ENCODE measurements at regions not wholly inside any gene's neighbourhood (a gene's known extent, or its start where the extent isn't known, plus 50 kb on each side); places are given as distances from the start of the nearest gene placed in this dataset.

DNA sequence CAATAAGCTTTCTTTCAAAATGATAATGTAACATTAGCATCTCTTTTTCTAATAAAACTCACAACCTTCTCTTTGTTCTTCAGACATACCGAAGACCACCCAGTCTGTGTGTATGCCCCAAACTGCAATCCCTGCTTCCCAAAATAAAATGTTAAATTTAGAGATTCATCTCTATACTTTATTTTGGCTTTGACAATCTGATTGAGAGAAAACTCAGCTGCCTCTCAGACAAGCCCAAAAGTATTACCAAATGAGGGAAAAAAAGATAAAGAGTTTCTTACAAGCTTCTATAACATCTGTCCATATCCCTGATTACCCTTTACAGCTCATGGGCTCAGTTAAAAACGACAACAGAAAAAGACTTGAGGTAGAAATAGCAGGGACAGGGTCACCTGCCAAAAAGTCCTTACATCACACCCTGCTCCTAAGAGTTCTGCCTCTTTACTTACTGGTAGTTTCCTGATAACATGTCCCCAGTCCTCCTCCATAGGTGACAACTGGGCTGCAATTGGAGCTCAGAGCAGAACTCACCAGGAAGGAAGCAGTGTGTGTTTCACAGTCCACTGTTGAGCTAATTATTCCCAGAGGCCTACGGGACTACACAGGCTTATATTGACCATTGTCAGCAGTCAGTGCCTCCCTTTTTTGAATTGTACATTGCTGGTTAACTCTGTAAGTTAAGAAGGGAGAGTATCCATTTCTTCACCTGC lies 70.9 kb upstream of the FAM9C start:
- H3K4me2 ChIP-seq (ENCODE audit: low read length) = no peak overlapping the region
- no peaks in the 10 kb centered on the region for H3K9me2 ChIP-seq (ENCODE audit: low read depth, low read length)
- no peaks in the 10 kb centered on the region for H4K20me1 ChIP-seq (ENCODE audit: insufficient read depth, low read length)
- no peaks in the 10 kb centered on the region for H3K4me1 ChIP-seq (ENCODE audit: insufficient read depth, low read length, severe bottlenecking)
- no peak for TF ChIP-seq EZH2 (IDR thresholded peaks at IDR 0.05; ENCODE audit: borderline replicate concordance, low read length)
- TF ChIP-seq, protein P1, sequence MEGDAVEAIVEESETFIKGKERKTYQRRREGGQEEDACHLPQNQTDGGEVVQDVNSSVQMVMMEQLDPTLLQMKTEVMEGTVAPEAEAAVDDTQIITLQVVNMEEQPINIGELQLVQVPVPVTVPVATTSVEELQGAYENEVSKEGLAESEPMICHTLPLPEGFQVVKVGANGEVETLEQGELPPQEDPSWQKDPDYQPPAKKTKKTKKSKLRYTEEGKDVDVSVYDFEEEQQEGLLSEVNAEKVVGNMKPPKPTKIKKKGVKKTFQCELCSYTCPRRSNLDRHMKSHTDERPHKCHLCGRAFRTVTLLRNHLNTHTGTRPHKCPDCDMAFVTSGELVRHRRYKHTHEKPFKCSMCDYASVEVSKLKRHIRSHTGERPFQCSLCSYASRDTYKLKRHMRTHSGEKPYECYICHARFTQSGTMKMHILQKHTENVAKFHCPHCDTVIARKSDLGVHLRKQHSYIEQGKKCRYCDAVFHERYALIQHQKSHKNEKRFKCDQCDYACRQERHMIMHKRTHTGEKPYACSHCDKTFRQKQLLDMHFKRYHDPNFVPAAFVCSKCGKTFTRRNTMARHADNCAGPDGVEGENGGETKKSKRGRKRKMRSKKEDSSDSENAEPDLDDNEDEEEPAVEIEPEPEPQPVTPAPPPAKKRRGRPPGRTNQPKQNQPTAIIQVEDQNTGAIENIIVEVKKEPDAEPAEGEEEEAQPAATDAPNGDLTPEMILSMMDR (IDR thresholded peaks at IDR 0.05; ENCODE audit: low read length) = no peak
- no peak overlapping the region for H3K27ac ChIP-seq (ENCODE audit: low read depth, low read length, poor library complexity, severe bottlenecking)
- no peak overlapping the region for H2AFZ ChIP-seq (ENCODE audit: low read length)
- no peaks in the 10 kb centered on the region for H3K79me2 ChIP-seq (ENCODE audit: insufficient read depth, low read length)
- no peak overlapping the region for H3K9ac ChIP-seq (ENCODE audit: low read length)
- no peaks in the 10 kb centered on the region for H3K9me3 ChIP-seq (ENCODE audit: low read length)
- H3K27me3 ChIP-seq (ENCODE audit: insufficient read depth, low read length) = no peaks in the 10 kb centered on the region
- H3K36me3 ChIP-seq (ENCODE audit: insufficient read depth, low read length) = no peaks in the 10 kb centered on the region
- H3F3A ChIP-seq (ENCODE audit: insufficient read depth, low read length) = no peaks in the 10 kb centered on the region
- no peak overlapping the region for H3K4me3 ChIP-seq (ENCODE audit: low read depth, low read length, poor library complexity, severe bottlenecking)

DNA sequence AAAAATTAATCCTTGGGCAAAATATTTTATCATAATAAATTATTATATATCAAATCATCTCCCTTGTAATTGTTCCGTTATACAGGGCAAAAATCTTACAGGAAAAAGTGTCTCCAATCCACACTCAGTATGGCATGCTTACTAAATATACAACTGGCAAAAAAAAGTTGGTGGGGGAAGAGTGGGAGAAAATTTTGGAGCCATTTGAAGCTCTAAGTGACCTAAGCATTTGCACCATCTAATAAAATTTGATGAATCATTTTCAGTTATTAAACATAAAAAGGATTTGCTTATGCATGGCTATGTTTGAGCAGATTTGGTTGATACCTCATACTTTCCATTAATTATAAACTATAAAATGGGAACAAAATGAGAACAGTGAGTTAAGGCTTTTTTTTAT lies 68.1 kb upstream of the FAM9C start:
- Histone ChIP-seq H3K27me3 (ENCODE audit: insufficient read depth, low read length) (no peaks in the 10 kb centered on the region), H3F3A (ENCODE audit: insufficient read depth, low read length) (no peaks in the 10 kb centered on the region), H3K9me2 (ENCODE audit: low read depth, low read length) (no peaks in the 10 kb centered on the region), H3K4me3 (ENCODE audit: low read depth, low read length, poor library complexity, severe bottlenecking) (no peak overlapping the region), H3K4me1 (ENCODE audit: insufficient read depth, low read length, severe bottlenecking) (no peaks in the 10 kb centered on the region), H2AFZ (ENCODE audit: low read length) (no peak overlapping the region), H4K20me1 (ENCODE audit: insufficient read depth, low read length) (no peaks in the 10 kb centered on the region), H3K9me3 (ENCODE audit: low read length) (no peaks in the 10 kb centered on the region), H3K9ac (ENCODE audit: low read length) (no peak overlapping the region), H3K36me3 (ENCODE audit: insufficient read depth, low read length) (no peaks in the 10 kb centered on the region), H3K79me2 (ENCODE audit: insufficient read depth, low read length) (no peaks in the 10 kb centered on the region), H3K4me2 (ENCODE audit: low read length) (no peak overlapping the region), H3K27ac (ENCODE audit: low read depth, low read length, poor library complexity, severe bottlenecking) (no peak overlapping the region)
- no peak for TF ChIP-seq EZH2 (IDR thresholded peaks at IDR 0.05; ENCODE audit: borderline replicate concordance, low read length)
- TF ChIP-seq, protein P1 (IDR thresholded peaks at IDR 0.05; ENCODE audit: low read length) = no peak

DNA sequence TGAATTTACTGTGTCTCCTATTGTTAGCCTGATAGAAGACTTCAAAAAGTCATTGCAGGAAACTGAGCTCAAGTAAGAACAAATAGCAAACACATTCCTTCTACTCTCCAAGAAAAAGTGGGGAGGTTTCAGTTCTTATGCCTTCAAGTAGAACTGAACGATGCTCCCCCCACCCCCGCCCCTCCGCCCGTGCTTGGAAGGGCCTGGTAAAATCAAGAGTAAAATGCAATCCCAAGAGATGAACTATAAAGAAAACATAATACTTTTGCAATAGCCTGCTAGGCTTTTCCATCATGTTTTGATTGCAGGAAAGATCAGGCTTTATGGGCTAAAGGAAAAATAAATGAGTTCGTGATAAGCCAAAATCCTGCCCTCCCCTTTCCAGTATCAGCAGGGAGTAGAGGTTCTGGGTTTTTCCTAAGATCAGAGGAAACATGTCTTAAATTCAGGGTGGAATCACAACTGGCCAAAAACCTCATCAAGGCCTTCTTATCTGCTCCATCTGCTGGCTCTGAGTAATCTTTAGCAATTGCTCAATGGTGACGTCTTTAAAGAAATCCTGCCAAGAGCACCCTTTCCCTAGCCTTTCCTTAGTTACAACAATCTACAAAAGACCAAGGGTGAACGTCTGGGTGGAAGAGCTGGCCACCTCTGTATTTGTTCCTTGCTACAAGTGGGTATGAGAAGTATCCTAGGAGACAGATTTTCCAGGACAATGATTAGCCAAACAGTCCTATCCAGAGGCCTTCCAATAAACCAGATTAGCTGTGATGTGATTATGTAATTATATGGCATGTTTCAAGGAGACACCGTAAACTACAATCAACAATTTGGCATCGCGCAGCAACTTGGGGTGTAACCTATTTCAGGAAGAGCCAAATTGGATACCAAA lies 66.3 kb upstream of the FAM9C start:
- no peak overlapping the region for H3K4me3 ChIP-seq (ENCODE audit: low read depth, low read length, poor library complexity, severe bottlenecking)
- H3K9me2 ChIP-seq (ENCODE audit: low read depth, low read length) = no peaks in the 10 kb centered on the region
- no peaks in the 10 kb centered on the region for H3K4me1 ChIP-seq (ENCODE audit: insufficient read depth, low read length, severe bottlenecking)
- H3F3A ChIP-seq (ENCODE audit: insufficient read depth, low read length) = no peaks in the 10 kb centered on the region
- no peak overlapping the region for H2AFZ ChIP-seq (ENCODE audit: low read length)
- H3K27me3 ChIP-seq (ENCODE audit: insufficient read depth, low read length) = no peaks in the 10 kb centered on the region
- no peak overlapping the region for H3K27ac ChIP-seq (ENCODE audit: low read depth, low read length, poor library complexity, severe bottlenecking)
- H3K9me3 ChIP-seq (ENCODE audit: low read length) = no peaks in the 10 kb centered on the region
- H3K79me2 ChIP-seq (ENCODE audit: insufficient read depth, low read length) = no peaks in the 10 kb centered on the region
- TF ChIP-seq EZH2 (IDR thresholded peaks at IDR 0.05; ENCODE audit: borderline replicate concordance, low read length) = no peak
- TF ChIP-seq, protein P1 (IDR thresholded peaks at IDR 0.05; ENCODE audit: low read length) = no peak
- no peaks in the 10 kb centered on the region for H3K36me3 ChIP-seq (ENCODE audit: insufficient read depth, low read length)
- no peak overlapping the region for H3K4me2 ChIP-seq (ENCODE audit: low read length)
- no peaks in the 10 kb centered on the region for H4K20me1 ChIP-seq (ENCODE audit: insufficient read depth, low read length)
- no peak overlapping the region for H3K9ac ChIP-seq (ENCODE audit: low read length)

Data from OCI-LY1 (cell line).